Dedifferentiated amniotic fluid mesenchymal stem cell (primary cell): ENCODE measurements at regions not wholly inside any gene's neighbourhood (a gene's known extent, or its start where the extent isn't known, plus 50 kb on each side); places are given as distances from the start of the nearest gene placed in this dataset.
A peak's percentile ranks its signal among the peaks of the same experiment; 100 is the strongest.

Source experiments
- DNase-seq: peaks from one replicate; pipeline ENCODE4 v3.0.0-alpha.2; 2016; ENCODE audit errors: extremely low spot score

DNA sequence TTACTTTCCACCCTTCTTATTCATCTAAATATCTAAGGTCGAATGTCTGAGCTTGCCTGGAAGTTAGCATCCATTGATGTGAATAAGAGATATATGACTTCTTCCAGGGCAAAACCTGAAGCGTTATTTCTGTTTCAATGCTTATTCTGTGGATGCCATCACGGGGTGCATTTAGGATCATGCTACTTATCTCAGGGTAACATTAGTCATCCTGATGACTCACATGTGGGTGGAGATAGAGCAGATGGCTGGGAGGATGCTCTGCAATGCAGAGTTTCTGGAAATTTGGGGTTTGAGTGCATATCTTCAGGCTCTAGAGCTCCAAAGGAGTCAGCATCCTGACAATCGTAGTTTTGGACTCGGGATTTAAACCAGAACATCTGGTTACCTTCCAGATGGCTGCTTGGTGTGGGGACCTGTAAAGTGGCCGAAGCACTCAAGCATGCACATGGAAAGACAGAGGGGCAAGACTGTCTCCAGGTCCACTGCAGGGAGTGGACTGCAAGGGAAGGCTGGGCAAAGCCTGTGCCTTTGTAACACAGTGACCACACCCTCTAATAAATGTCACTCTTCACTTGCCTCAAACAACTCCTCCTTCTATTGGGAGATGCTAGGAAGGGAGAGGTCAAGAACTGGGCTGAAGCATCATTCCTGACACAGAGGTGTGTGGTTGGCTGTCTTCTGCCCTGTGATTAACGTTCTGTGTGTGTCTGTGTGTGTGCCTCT is 175.2 kb upstream of the SALL1 start:
- DNase-seq, result peak; percentile 49

- DNase-seq, result no peak
Measured at GRCh38 chr16:51321251-51321650, 170.2 kb upstream of the SALL1 start.

GRCh38 chr16:51317575-51317974 is 166.5 kb upstream of the SALL1 start:
- DNase-seq, result no peak

DNA sequence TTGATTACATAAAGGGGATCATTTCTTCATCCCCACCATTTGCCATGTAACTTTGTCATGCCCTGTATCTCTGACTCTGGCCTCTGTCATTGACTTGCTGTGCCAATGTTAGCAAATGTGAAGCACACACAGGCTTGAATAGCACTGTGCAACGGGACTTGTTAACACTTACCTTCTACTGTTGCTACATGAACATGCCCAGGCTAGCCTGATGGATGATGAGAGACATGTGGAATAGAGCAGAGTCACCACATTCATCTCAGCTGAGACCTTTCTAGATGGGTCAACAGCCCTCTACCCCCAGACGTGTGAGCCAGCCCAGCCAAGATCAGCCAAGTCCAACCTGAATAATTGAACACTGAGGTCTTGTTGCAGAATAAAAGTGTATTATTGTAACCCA is 162.1 kb upstream of the SALL1 start:
- DNase-seq, result no peak

DNA sequence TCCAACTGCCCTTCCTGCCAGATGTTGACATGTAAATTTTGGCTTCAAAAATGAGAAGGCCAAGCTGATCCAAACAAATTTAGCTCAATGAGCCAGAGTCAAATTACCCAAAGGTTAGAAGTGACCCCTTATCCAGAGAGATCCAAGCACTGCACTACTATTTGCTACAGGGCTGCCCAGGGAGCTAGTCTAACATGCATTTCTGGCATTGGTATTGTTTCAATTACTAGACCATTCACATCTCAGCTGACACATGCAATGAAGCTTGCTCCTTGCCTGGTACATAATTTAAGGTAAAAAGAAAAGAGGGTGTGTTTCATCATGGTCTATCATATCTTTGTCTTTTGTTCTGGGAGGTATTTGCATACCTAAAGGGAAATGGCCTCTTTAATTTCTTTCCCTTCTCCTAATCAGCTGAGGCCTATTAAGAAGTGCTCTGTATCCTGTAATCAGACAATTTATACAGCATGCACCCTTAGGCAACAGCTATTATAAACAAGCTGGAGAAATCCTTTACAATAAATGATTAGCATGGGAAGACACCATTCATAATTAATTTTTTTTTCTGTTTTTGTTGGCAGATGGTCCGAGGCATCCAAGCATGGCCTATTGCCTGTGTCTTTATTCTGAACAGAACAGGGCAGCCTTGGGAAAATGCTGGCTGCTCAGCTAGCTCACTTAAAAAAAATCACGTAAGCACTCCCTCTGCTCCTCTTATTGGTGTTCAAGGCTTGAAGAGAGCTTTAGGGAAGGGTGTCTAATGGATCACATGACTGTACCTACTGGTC is 161.5 kb upstream of the SALL1 start:
- DNase-seq, result no peak

GRCh38 chr16:51310159-51310558 is 159.1 kb upstream of the SALL1 start:
- DNase-seq, result no peak

- no peak for DNase-seq
Measured at GRCh38 chr16:51306886-51307595, 156.0 kb upstream of the SALL1 start.

DNA sequence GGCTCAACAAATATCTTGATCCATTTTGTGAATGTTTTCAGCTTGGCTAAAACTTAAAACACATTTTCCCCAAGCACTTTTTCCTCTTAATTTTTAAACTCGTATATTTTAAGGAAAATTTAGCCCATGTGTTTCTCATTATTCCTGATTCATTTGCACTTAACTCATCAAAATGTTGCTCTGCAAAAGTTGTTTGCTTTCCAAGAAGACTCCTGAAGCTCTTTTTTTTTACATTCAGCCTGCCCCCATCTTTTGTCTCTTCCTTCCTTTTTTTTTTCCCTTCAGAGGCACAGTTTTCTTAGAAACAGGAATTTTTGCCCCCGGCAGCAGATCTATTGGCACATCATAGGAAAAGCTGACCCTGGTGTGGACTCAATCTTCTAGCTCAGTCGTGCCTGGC is 155.0 kb upstream of the SALL1 start:
- peak; percentile 34 for DNase-seq

DNA sequence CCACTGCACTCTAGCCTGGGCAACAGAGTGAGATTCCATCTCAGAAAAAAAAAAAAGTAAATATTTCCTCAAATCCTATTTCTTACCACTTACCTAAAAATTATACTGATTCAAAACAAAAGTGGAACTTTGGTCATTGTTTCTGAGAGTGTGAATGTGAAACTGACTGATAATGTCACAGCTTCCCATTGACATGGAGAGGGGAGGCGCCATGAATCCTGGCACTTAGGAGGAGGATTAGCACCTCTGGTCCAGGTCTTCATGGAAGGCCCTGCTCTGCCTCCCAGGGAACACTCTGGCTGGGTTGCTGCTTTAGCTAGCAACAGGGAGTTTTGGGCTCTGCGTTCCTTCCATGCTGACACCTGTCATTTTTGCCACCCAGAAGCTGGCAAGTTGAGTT is 154.3 kb upstream of the SALL1 start:
- no peak for DNase-seq

DNA sequence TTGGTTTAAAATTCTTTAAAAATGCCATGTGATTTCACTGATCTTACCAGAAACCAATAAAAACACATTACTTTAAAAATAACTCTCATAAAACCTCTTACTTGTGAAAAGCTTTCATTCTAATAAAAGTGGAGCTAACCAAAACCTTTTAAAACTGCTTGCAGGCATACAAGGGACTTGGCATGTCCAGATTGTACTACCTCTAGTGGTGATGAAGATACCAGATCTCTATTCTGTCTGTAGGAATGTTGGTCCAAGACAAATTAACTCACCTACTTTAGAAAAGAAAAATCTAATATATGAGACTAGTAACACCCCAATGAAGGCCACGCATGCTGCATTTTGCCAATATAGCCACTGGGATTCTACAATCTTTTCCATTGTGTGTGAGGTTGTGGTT is 151.0 kb upstream of the SALL1 start:
- no peak for DNase-seq

DNA sequence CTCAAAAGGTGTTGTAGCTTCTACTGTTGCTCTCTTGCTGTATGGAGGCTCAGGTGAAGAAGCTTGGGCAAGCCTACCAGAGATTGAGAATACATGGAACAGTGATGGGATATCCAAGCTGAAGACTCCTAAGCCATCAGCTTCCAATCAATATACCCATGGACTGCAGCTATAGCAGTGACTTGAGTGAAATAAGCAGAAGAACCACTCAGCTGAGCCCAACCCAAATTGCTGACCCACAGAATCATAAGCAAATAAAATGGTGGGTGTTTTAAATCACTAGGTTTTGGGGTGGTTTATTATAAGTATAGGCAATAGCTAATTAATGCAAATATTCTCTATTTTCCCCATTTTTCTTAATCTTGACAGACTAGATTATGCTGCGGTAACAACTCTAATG is 147.7 kb upstream of the SALL1 start:
- no peak for DNase-seq

GRCh38 chr16:51290442-51291285 is 139.6 kb upstream of the SALL1 start:
- no peak for DNase-seq

- DNase-seq, result no peak
Measured at GRCh38 chr16:51289336-51289735, 138.3 kb upstream of the SALL1 start.

DNA sequence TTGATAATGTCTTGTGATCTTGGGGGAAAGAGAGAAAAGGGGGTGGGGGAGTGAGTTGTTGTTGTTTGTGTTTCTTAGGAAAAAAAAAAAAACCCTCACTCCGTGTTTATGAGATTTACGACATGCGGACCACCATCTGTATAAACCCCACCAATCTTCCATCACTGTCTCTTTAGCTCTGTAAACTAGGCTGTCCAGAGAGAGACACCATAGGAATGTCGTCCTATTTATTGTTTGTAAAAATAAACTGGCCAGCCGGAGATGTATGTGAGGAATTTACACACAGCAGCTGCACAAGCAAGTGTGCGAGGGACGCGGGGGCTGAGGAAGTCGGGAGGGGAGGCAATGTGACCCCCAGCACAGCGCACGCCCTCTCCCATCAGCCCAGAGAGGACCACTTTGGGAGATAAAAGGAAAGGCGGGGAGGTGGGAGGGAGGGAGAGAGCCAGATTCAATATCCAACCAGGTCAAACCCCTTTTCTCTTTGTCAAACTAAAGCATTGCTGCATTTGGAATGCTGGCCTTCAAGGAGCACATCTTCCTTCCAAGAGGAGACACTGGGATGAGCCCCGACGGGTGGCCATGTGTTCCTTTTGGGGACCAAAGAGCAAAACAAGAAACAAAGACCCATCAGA is 136.2 kb upstream of the SALL1 start:
- DNase-seq, result no peak

- DNase-seq, result no peak
Measured at GRCh38 chr16:51286272-51286671, 135.2 kb upstream of the SALL1 start.

DNA sequence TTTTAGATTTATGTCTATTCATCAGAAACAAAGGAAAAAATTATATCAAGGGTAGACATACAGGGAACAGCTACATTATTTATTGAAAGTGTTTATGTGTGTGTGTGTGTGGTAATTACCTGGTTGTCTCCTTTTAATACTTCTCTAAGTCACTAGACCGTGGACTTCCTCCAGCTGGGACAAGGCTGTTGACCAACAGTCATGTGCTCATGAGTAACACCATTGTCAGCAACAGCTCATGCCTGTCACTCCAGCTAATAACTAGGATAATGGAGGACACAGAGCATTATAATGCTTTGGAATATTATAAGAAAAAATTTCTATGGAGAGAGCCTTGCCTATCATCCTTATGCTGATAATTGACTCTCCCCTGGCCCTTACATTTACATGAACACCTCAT is 125.3 kb upstream of the SALL1 start:
- no peak for DNase-seq

DNA sequence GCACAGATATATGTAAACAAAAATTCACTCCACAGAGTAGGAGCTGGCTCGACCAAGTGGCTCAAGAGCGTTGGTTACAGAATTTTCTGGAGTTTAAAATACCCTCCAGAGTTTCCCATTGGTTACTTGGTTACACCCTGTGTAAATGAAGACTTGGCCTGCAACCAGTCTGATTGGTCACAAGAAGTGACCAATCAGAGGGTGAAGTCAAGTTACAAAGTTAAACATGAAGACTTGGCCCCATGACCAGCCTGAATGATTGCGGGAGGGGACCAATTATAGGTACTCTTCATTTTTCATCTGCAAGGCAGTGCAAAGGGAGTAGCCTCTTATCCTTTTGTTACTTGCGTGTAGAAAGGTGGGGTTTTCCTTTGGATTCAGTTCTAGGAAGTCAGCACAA is 121.3 kb upstream of the SALL1 start:
- no peak for DNase-seq

DNA sequence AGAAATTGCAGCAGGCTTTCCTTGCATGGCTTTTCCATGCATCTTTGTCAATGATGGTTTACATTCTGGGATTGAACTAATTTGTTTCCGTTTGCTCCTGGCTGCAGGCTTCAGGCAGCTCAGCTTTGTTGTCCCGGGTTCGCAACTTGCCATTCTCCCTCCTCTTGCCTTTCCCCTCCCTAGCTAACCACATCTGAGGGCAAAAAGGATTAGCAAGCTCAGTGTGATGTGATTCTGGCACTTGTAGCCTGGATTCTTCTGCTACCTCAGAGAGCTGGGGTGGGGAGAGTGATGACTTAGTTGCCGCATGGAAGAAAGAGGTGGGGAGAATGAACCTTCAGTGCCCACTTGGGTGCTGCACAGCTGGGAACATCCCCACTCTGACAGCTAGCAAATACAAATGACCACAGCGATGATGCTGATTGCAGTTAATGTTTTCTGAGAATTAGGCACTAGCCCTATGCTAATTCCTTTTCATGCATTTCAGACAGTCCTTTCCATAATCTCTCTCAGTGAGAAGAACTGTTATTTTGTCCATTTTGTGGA is 120.2 kb upstream of the SALL1 start:
- DNase-seq, result no peak

DNA sequence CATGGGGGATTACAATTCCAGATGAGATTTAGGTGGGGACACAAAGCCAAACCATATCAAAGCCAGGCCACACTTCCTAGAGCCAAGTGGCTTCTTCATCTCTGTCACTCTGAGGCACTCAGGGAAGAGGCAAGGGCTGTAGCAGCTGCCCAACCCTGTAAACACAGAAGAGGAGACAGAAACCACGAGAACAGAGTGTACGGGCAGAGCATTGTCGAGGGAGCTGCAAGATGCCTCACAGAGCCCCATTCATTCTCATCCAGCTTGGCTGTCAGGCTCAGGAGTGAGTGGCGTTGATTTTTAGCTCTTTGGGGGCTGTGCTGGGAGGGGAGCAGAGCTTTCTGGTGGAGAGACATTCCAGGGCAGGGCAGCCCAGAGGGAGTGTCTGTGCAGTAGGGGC is 117.2 kb upstream of the SALL1 start:
- no peak for DNase-seq

DNA sequence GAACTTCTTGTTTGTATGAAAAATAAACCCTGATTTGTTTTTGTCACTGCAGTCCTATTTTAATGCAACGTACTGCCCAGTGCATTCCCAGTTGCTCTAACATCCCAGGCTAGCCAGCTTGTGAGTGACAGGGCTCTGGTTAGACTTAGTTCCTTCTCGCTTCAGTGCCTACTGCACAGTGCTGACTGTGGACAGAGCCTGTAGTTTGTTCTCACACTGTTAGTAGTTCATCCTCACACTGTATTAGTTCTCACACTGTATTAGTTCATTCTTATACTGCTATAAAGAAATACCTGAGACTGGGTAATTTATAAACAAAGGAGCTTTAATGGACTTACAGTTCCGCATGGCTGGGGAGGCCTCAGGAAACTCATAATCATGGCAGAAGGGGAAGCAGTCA is 116.6 kb upstream of the SALL1 start:
- no peak for DNase-seq

DNA sequence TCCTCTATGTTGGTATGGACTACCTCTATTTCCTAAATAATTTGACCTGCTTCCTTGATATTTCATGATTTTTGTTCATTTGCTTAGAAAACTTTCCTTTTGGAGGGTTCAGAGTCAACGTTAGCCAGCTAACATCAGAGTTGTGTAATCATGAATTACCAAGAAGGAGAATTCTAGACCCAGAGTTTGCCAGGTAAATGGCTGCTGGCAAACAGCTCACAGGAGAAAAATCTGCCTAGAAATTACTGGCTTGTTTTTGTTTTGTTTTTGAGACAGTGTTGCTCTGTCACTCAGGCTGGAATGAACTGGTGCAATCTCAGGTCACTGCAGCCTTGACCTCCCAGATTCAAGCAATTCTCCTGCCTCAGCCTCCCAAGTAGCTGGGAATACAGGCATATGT is 111.4 kb upstream of the SALL1 start:
- no peak for DNase-seq
